ENCODE measurements at regions not wholly inside any gene's neighbourhood (a gene's known extent, or its start where the extent isn't known, plus 50 kb on each side); places are given as distances from the start of the nearest gene placed in this dataset.

DNA sequence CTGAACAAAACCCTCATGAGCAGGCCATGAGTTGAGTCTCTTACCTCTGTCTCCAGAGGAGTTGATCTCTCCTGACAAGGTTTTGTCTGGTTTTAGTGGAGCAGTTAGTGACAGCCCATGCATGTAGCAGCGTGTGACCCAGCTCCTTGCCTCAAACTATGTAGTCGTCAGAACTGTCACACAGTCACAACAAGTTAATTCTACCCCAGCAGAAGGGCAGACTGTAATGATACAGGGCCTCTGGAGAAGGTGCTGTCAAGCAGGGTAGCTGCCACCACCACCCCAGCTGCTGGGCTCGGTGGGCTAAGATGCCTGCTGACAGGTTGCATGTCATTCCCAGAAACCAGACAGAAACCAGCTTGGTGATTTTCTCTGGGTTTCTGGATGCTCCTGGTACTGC lies 194.5 kb downstream of the PSAT1 start:
- intact Hi-C loops (cut with micrococcal nuclease), result no loop called here

- intact Hi-C loops (cut with micrococcal nuclease), result no loop called here
These were observed 196.3 kb downstream of the PSAT1 start for GRCh38 chr9:78493166-78493742.

GRCh38 chr9:78502566-78502965 lies 205.6 kb downstream of the PSAT1 start:
- intact Hi-C loops (cut with micrococcal nuclease), result no loop called here

GRCh38 chr9:78505546-78505945 lies 208.6 kb downstream of the PSAT1 start:
- intact Hi-C loops (cut with micrococcal nuclease), result no loop called here

- intact Hi-C loops (cut with micrococcal nuclease), result no loop called here
These were observed 210.1 kb downstream of the PSAT1 start for GRCh38 chr9:78507037-78507436.

GRCh38 chr9:78510035-78510434 lies 213.1 kb downstream of the PSAT1 start:
- intact Hi-C loops (cut with micrococcal nuclease), result no loop called here

GRCh38 chr9:78515108-78515507 lies 218.2 kb downstream of the PSAT1 start:
- intact Hi-C loops (cut with micrococcal nuclease), result no loop called here

GRCh38 chr9:78519786-78520185 lies 222.9 kb downstream of the PSAT1 start:
- intact Hi-C loops (cut with micrococcal nuclease), result no loop called here

DNA sequence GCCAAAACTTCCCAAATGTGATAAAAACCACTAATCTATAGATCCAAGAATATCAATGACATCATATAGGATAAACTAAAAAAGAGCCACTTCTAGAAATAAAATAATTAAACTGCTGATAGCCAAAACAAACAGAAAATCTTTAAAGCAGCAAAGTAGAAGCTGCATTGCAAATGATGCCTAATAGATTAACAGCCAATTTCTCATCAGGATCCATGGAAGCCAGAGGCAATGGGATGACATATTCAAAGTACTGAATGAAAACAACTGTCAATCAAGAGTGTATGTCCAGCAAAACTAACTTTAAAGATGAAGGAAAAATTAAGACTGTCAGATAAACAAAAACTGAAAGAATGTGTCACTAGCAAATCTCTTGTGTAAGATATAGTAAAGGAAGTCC lies 224.8 kb downstream of the PSAT1 start:
- intact Hi-C loops (cut with micrococcal nuclease), result no loop called here

GRCh38 chr9:78525986-78526560 lies 229.1 kb downstream of the PSAT1 start:
- intact Hi-C loops (cut with micrococcal nuclease), result no loop called here

DNA sequence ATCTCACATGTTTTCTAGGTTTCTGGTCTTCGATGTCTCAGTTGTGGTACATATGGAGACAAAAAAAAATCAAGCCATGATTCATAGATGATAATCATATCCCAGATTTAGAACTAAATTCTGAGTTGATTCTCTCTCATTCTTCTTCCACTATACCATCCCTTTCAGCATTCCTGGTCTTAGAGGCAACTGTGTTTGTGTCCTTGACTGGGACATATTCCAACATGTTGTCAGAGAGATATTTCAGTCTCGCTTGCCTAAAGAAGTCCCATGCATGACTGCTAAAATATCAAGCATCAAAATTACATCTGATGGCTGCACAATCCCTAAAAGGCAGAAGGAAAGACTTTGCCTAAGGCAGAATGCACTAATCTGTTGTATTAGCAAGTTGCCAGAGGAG lies 236.6 kb downstream of the PSAT1 start:
- intact Hi-C loops (cut with micrococcal nuclease), result no loop called here

DNA sequence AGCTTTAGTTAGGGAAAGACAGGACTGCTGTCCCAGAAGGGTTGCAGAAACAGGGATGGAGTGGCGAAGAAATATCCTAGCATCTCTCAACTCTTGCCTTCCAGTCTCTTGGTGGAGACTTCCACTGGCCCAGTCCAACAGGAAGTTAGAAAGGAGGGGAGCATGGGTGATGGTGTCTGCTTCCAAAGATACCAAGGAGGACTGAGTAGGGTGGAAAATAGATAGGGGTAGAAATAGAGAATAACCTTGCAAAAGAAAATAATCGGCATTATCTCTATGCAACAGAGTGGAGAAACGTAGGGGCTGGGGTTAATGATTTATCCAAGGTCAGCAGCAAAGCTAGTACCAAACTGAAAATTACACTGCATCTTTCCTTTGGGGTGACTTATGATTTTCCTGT lies 242.3 kb downstream of the PSAT1 start:
- intact Hi-C loops (cut with micrococcal nuclease), result no loop called here

GRCh38 chr9:78539904-78540303 lies 243.0 kb downstream of the PSAT1 start:
- intact Hi-C loops (cut with micrococcal nuclease), result no loop called here

DNA sequence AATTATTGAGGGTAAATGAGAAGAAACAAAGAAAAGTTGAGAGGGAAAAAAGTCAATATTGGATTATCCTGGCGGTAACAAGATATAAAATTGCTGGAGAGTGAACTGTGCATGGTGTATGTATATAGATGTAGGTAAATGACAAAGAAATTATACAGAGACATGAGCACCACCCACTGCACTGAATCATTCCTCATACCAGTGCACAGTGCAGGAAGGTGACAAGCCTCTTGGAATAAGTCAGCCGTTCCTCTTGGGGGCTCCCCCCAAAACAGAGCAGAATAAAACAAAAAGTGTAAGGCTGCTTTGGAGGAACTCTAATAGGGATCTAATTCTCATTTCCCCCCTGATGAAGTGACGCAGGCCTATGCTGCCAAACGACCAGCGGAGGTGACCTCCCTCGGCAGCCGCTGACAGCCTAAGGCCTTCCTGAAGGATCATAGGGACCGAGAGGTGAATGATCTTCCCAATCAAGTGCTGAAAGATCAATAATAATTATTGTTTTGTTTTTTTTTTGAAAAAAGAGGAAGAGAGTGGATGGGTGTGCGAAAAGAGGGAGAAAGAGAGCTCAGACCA lies 245.0 kb downstream of the PSAT1 start:
- intact Hi-C loops (cut with micrococcal nuclease), result no loop called here

GRCh38 chr9:78542491-78543181 lies 245.7 kb downstream of the PSAT1 start:
- intact Hi-C loops (cut with micrococcal nuclease), result no loop called here

DNA sequence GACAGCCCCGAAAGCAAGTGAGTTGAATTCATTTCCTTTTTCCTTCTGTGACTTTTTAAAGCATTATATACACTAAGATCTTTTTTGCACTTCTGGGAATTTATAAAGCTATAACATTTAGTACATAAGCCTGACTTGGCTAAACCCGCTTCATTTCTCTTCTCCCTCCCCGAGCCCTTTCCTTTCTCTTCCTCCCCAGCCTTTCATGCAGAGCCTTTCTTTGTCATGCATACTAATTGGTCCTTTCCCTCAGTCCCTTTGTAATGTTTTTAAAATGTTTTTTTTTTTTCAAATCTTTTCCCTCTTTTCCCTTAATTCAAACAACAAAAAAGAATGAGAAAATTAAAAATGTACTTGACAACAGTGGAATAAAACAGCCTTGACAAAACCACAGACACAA lies 246.4 kb downstream of the PSAT1 start:
- intact Hi-C loops (cut with micrococcal nuclease), result no loop called here

GRCh38 chr9:78544230-78544629 lies 247.3 kb downstream of the PSAT1 start:
- intact Hi-C loops (cut with micrococcal nuclease), result no loop called here

DNA sequence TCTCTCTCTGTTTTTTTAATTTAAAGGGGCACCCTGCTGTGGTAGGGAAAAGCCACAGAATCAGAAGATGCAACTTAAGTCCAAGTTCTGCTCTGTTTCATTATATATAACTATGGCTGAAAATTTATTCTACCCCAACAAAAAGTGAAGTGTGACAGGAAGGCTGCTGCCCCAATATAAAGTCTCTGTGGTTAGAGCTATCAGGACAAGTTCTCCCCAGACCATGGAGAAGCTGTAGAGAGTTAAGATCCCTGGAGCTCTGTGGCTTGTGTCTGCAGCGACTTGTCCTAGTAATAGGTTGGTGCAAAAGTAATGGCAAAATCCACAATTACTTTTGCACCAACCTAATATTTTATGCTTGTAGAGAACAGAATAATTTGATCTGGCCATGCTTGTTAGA lies 250.9 kb downstream of the PSAT1 start:
- intact Hi-C loops (cut with micrococcal nuclease), result no loop called here

- intact Hi-C loops (cut with micrococcal nuclease), result no loop called here
These were observed 251.7 kb downstream of the PSAT1 start for GRCh38 chr9:78548670-78549069.

DNA sequence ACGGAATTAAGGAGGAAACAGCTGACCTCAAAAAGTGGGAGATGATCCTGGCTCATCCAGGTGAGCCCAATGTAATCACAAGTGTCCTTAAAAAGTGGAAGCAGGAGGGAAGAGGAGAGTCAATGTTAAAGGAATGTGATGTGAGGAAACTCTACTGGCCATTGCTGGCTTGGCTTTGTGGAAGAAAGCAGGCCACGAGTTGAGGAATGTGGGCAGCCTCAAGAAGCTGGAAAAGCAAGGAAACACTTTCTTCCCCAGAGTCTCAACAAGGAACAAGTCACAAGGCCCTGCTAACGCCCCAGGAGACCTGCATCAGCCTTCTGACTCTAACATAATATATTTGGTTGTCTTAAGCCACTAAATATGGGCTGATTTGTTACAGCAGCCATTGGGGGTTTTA lies 252.8 kb downstream of the PSAT1 start:
- intact Hi-C loops (cut with micrococcal nuclease), result no loop called here

GRCh38 chr9:78552802-78553201 lies 255.9 kb downstream of the PSAT1 start:
- intact Hi-C loops (cut with micrococcal nuclease), result no loop called here

DNA sequence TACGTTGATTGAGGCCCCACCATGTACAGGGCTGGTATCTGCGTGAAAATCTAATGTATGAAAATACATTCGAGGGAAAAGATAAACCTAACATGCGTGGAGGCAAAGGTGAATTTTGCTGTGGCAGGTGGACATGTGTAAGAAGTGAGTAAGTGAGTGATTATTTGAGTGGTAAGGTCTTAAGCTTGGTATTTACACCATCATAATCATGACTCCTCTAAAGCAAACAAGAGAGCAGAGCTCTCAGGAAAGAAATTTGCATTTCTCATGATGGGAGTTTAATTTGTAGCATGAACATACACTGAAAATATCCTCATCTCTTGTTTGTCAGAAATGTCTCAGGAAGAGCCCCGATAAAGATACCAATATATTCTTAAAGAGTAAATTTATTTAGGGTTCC lies 260.6 kb downstream of the PSAT1 start:
- intact Hi-C loops (cut with micrococcal nuclease), result no loop called here

GRCh38 chr9:78559449-78559885 lies 262.5 kb downstream of the PSAT1 start:
- intact Hi-C loops (cut with micrococcal nuclease), result no loop called here

Measured in T-helper 1 cell treated with Interleukin-12 subunit alpha and Interleukin-12 subunit beta and Interleukin-4 antibody, amounts not matched to agents 30 ng/mL and 1 ng/mL, for 36 hours (primary cell).